ENCODE measurements at regions not wholly inside any gene's neighbourhood (a gene's known extent, or its start where the extent isn't known, plus 50 kb on each side); places are given as distances from the start of the nearest gene placed in this dataset.

- no peak for DNase-seq (ENCODE audit: low read depth in 1 of 2, low spot score in 2 of 2)
- Histone ChIP-seq H4K5ac (ENCODE audit: insufficient read length, low read depth, low read length) (no peak overlapping the region), H3K27ac (ENCODE audit: low read depth, low read length) (no peak overlapping the region), H2BK120ac (replicated peaks; ENCODE audit: low read depth, low read length) (no peak overlapping the region), H3K18ac (ENCODE audit: extremely low read depth, low read length) (no peak overlapping the region), H4K20me1 (replicated peaks in 1 of 2; ENCODE audit: control insufficient read depth in 1 of 2, insufficient read depth in 2 of 2, low read length in 2 of 2) (no peaks in the 10 kb centered on the region), H2BK5ac (ENCODE audit: low read depth, low read length) (no peak overlapping the region), H3K4me1 (replicated peaks in 1 of 4; ENCODE audit: control insufficient read depth in 3 of 4, insufficient read depth in 4 of 4, low read length in 3 of 4) (peaks cover 0 to 2% (median 0%) of the 10 kb centered on the region in 4 experiments; a peak in 3 of 7 replicates), H3K56ac (replicated peaks; ENCODE audit: insufficient read length, low read depth, low read length) (no peak overlapping the region), H4K8ac (ENCODE audit: extremely low read depth, insufficient read depth, low read length) (no peak overlapping the region; the same call in 1 of the 2 replicates), H2BK20ac (ENCODE audit: low read length) (no peak overlapping the region), H3K79me1 (ENCODE audit: low read depth, low read length) (no peaks in the 10 kb centered on the region), H3K27me3 (replicated peaks in 1 of 4; ENCODE audit: control insufficient read depth in 3 of 4, extremely low read depth in 1 of 4, insufficient read depth in 3 of 4, low read length in 3 of 4) (peaks cover 0 to 1% (median 0%) of the 10 kb centered on the region in 4 experiments; a peak in 1 of 7 replicates), H3K23me2 (ENCODE audit: low read depth, low read length) (no peaks in the 10 kb centered on the region; the same call in 1 of the 2 replicates), H3K4ac (replicated peaks; ENCODE audit: insufficient read length, low read depth, low read length) (no peak overlapping the region), H3K23ac (ENCODE audit: insufficient read length) (no peak overlapping the region), H2AK5ac (ENCODE audit: low read depth, low read length) (no peak overlapping the region), H3K79me2 (ENCODE audit: control insufficient read depth in 1 of 2, insufficient read depth in 2 of 2, low read length in 2 of 2) (no peaks in the 10 kb centered on the region), H4K91ac (replicated peaks; ENCODE audit: insufficient read length, low read length) (no peak overlapping the region), H3K9ac (replicated peaks in 1 of 4; ENCODE audit: extremely low read depth in 1 of 4, low read depth in 3 of 4, low read length in 3 of 4) (no peak overlapping the region), H2AFZ (ENCODE audit: low read length) (no peak overlapping the region), H3K4me3 (ENCODE audit: extremely low read depth in 1 of 4, insufficient read depth in 2 of 4, low read depth in 3 of 4, low read length in 4 of 4) (no peak overlapping the region), H3K14ac (ENCODE audit: insufficient read length) (no peak overlapping the region), H3K36me3 (ENCODE audit: control insufficient read depth in 2 of 4, insufficient read depth in 4 of 4, low read length in 3 of 4) (no peaks in the 10 kb centered on the region), H3K4me2 (ENCODE audit: insufficient read depth in 1 of 2, low read depth in 2 of 2, low read length in 2 of 2) (no peak overlapping the region), H3K9me3 (ENCODE audit: insufficient read depth in 2 of 2, low read depth in 1 of 2, low read length in 1 of 2) (no peaks in the 10 kb centered on the region), H2BK15ac (ENCODE audit: low read length) (no peak overlapping the region), H2BK12ac (ENCODE audit: low read depth, low read length) (no peak overlapping the region)
- CTCF ChIA-PET (ENCODE audit: partially characterized antibody): interaction anchor here (2.1 kb wide), 1 partner anchor 39 kb away, joined by 4 read pairs; no protein-coding TSS in a partner anchor
- WGBS, 2 experiments (ENCODE audit: extremely low coverage in 1 of 2, insufficient coverage in 1 of 2, insufficient read length in 1 of 2, insufficient replicate concordance in 2 of 2, low coverage in 1 of 2, low lambda C conversion rate in 2 of 2, missing lambda C conversion rate in 1 of 2): 90% methylated on average over 5 of the region's 5 CpGs; no CpG with 5 or more reads in 1 of the 2 experiments
- no peak for FAIRE-seq
- POLR2A ChIA-PET (ENCODE audit: partially characterized antibody): no interaction called here
- TF ChIP-seq BCL11A (IDR thresholded peaks at IDR 0.05; ENCODE audit: low read depth in 2 of 2, low read length in 2 of 2) (no peak), HDAC2 (IDR thresholded peaks at IDR 0.05; ENCODE audit: borderline replicate concordance in 1 of 2, low read depth in 2 of 2, low read length in 2 of 2) (no peak), BACH1 (IDR thresholded peaks at IDR 0.05; ENCODE audit: low read length) (no peak), SIN3A (conservative IDR thresholded peaks at IDR 0.05 in 1 of 2, IDR thresholded peaks at IDR 0.05 in 1 of 2; ENCODE audit: low read depth in 1 of 2, low read length in 2 of 2) (no peak), KDM4A (IDR thresholded peaks at IDR 0.05; ENCODE audit: low read depth, low read length, severe bottlenecking) (no peak)
Observed at GRCh38 chr12:93245543-93245942, 132.2 kb upstream of the NUDT4 start.

Data from H1 (cell line).